GM12878 (cell line): ENCODE measurements at regions not wholly inside any gene's neighbourhood (a gene's known extent, or its start where the extent isn't known, plus 50 kb on each side); places are given as distances from the start of the nearest gene placed in this dataset.
A peak's percentile ranks its signal among the peaks of the same experiment; 100 is the strongest.

ENCODE experiments used
- ELK1 ChIP-seq: IDR thresholded peaks from 2 replicates; pipeline ENCODE4 v1.6.1; 2012; ENCODE audit warnings: low read depth, low read length, improper control_type of control experiment
- ETV6 ChIP-seq, 2 experiments: fragments of 450-650 bp in 1 of 2; IDR thresholded peaks in 1 of 2; conservative IDR thresholded peaks in 1 of 2; 2 replicates each; pipeline ENCODE4 v1.6.1; 2014; ENCODE audit warnings: antibody characterized with exemption in 1 of 2, borderline replicate concordance in 1 of 2, low read depth in 1 of 2, mild to moderate bottlenecking in 1 of 2, moderate library complexity in 1 of 2
- FOXM1 ChIP-seq: IDR thresholded peaks from 2 replicates; pipeline ENCODE4 v1.6.1; 2012; ENCODE audit warnings: low read depth, mild to moderate bottlenecking, inconsistent platforms, low read length, moderate library complexity
- KAT2A ChIP-seq: conservative IDR thresholded peaks from 2 replicates; pipeline ENCODE4 v1.6.1; 2011; ENCODE audit warnings: low read depth, low read length; ENCODE audit not compliant: control insufficient read depth
- MEF2B ChIP-seq: fragments of 450-650 bp; IDR thresholded peaks from 2 replicates; pipeline ENCODE4 v1.6.1; 2018; ENCODE audit warnings: mild to moderate bottlenecking, moderate library complexity; ENCODE audit not compliant: partially characterized antibody, poor library complexity, severe bottlenecking
- MLLT1 ChIP-seq: fragments of 450-650 bp; IDR thresholded peaks from 2 replicates; pipeline ENCODE4 v1.6.1; 2016; ENCODE audit warnings: mild to moderate bottlenecking
- POU2F2 ChIP-seq: IDR thresholded peaks from 3 replicates; pipeline ENCODE4 v1.6.1; 2011; ENCODE audit warnings: low read depth, mild to moderate bottlenecking, low read length, borderline replicate concordance
- RAD21 ChIP-seq: IDR thresholded peaks from 2 replicates; pipeline ENCODE4 v1.6.1; 2011; ENCODE audit warnings: mild to moderate bottlenecking, low read depth, low read length, moderate library complexity; ENCODE audit not compliant: insufficient read depth
- RBBP5 ChIP-seq: fragments of 200-600 bp; sonication (generic); conservative IDR thresholded peaks from 2 replicates; pipeline ENCODE4 v1.6.1; 2016
- SMAD1 ChIP-seq: fragments of 450-650 bp; IDR thresholded peaks from 2 replicates; pipeline ENCODE4 v1.6.1; 2018; ENCODE audit warnings: mild to moderate bottlenecking, low read depth; ENCODE audit not compliant: partially characterized antibody
- SP1 ChIP-seq: IDR thresholded peaks from one replicate; pipeline ENCODE4 v1.6.1; 2011; ENCODE audit warnings: low read depth, low read length
- SREBF1 ChIP-seq: IDR thresholded peaks from 2 replicates; pipeline ENCODE4 v1.6.1; 2012; ENCODE audit warnings: mild to moderate bottlenecking, low read length
- TCF3 ChIP-seq: IDR thresholded peaks from 2 replicates; pipeline ENCODE4 v1.6.1; 2012; ENCODE audit warnings: low read depth, mild to moderate bottlenecking, low read length, borderline replicate concordance; ENCODE audit not compliant: insufficient read depth
- YBX1 ChIP-seq: fragments of 450-650 bp; IDR thresholded peaks from 2 replicates; pipeline ENCODE4 v1.6.1; 2016; ENCODE audit warnings: antibody characterized with exemption
- TF ChIP-seq, protein P1 (sequence below): IDR thresholded peaks from 2 replicates; pipeline ENCODE4 v1.6.1; 2012; ENCODE audit warnings: improper control_type of control experiment, low read depth, low read length; ENCODE audit not compliant: insufficient replicate concordance
- TF ChIP-seq, protein P2 (sequence below): fragments of 450-650 bp; IDR thresholded peaks from 2 replicates; pipeline ENCODE4 v1.6.1; 2016; ENCODE audit warnings: mild to moderate bottlenecking, moderate library complexity, borderline replicate concordance

- TF ChIP-seq, protein P1, sequence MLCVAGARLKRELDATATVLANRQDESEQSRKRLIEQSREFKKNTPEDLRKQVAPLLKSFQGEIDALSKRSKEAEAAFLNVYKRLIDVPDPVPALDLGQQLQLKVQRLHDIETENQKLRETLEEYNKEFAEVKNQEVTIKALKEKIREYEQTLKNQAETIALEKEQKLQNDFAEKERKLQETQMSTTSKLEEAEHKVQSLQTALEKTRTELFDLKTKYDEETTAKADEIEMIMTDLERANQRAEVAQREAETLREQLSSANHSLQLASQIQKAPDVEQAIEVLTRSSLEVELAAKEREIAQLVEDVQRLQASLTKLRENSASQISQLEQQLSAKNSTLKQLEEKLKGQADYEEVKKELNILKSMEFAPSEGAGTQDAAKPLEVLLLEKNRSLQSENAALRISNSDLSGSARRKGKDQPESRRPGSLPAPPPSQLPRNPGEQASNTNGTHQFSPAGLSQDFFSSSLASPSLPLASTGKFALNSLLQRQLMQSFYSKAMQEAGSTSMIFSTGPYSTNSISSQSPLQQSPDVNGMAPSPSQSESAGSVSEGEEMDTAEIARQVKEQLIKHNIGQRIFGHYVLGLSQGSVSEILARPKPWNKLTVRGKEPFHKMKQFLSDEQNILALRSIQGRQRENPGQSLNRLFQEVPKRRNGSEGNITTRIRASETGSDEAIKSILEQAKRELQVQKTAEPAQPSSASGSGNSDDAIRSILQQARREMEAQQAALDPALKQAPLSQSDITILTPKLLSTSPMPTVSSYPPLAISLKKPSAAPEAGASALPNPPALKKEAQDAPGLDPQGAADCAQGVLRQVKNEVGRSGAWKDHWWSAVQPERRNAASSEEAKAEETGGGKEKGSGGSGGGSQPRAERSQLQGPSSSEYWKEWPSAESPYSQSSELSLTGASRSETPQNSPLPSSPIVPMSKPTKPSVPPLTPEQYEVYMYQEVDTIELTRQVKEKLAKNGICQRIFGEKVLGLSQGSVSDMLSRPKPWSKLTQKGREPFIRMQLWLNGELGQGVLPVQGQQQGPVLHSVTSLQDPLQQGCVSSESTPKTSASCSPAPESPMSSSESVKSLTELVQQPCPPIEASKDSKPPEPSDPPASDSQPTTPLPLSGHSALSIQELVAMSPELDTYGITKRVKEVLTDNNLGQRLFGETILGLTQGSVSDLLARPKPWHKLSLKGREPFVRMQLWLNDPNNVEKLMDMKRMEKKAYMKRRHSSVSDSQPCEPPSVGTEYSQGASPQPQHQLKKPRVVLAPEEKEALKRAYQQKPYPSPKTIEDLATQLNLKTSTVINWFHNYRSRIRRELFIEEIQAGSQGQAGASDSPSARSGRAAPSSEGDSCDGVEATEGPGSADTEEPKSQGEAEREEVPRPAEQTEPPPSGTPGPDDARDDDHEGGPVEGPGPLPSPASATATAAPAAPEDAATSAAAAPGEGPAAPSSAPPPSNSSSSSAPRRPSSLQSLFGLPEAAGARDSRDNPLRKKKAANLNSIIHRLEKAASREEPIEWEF: peak; percentile 98
- TF ChIP-seq MEF2B (peak; percentile 100), SMAD1 (peak; percentile 92), KAT2A (no peak), SP1 (peak; percentile 6), ETV6 (conservative IDR thresholded peaks at IDR 0.05 in 1 of 2, IDR thresholded peaks at IDR 0.05 in 1 of 2; ENCODE audit: borderline replicate concordance in 1 of 2, low read depth in 1 of 2) (peak in 1 of 2 experiments; percentile 90; a peak in 2 of 4 replicates), ELK1 (no peak), RAD21 (no peak), TCF3 (peak; percentile 79), MLLT1 (peak; percentile 76; the same call in 1 of the 2 replicates), RBBP5 (no peak), FOXM1 (peak; percentile 99), POU2F2 (peak; percentile 29; the same call in 1 of the 3 replicates), SREBF1 (no peak), YBX1 (peak; percentile 89)
- TF ChIP-seq, protein P2, sequence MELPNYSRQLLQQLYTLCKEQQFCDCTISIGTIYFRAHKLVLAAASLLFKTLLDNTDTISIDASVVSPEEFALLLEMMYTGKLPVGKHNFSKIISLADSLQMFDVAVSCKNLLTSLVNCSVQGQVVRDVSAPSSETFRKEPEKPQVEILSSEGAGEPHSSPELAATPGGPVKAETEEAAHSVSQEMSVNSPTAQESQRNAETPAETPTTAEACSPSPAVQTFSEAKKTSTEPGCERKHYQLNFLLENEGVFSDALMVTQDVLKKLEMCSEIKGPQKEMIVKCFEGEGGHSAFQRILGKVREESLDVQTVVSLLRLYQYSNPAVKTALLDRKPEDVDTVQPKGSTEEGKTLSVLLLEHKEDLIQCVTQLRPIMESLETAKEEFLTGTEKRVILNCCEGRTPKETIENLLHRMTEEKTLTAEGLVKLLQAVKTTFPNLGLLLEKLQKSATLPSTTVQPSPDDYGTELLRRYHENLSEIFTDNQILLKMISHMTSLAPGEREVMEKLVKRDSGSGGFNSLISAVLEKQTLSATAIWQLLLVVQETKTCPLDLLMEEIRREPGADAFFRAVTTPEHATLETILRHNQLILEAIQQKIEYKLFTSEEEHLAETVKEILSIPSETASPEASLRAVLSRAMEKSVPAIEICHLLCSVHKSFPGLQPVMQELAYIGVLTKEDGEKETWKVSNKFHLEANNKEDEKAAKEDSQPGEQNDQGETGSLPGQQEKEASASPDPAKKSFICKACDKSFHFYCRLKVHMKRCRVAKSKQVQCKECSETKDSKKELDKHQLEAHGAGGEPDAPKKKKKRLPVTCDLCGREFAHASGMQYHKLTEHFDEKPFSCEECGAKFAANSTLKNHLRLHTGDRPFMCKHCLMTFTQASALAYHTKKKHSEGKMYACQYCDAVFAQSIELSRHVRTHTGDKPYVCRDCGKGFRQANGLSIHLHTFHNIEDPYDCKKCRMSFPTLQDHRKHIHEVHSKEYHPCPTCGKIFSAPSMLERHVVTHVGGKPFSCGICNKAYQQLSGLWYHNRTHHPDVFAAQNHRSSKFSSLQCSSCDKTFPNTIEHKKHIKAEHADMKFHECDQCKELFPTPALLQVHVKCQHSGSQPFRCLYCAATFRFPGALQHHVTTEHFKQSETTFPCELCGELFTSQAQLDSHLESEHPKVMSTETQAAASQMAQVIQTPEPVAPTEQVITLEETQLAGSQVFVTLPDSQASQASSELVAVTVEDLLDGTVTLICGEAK: no peak; the same call in 1 of the 2 replicates
Measured at GRCh38 chr2:8543383-8544170, 138.3 kb upstream of the ID2 start (continued).
